Stimulated activated CD4-positive, alpha-beta T cell treated with anti-CD3 and anti-CD28 coated beads, Interleukin-4, amount 100 ng/mL, for 1 hour (primary cell): ENCODE measurements at regions not wholly inside any gene's neighbourhood (a gene's known extent, or its start where the extent isn't known, plus 50 kb on each side); places are given as distances from the start of the nearest gene placed in this dataset.

Experiments
- DNase-seq: peaks from one replicate; pipeline ENCODE4 v3.0.0-alpha.2; 2020

DNA sequence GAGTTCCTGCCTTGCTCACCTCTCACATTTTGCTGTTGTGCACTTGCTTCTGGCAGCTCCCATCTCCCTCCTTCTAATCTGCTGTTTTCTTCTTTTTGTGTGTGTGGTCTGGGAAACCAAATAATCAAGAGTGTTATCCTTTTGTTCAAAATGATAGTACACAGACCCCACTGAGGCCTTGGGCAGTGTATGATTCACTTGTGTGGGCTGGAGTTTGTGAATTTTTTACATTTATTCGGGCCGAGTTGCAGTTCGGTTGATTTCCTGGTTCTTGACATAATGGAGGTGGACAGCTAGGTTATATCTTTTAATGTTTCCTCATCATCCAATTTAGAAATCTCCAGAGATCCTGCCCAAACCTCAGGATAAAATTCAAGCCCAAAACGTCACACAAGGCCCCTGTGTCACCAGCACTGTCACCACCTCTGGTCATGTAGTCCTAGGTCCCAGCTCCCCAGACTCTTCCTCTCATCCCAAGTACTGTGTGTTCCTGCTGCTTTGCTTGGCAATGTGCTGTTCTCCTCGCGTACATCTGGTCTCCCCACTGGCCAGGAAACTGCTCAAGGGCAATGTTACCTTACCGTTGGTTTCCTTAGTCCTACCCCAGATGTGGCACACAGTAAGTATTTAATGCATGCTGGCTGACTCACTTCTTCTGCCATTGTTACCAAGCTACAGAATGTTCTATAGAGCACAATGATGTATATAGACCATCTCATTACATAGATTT is 55.7 kb upstream of the PHACTR2 start:
- no peak for DNase-seq

DNA sequence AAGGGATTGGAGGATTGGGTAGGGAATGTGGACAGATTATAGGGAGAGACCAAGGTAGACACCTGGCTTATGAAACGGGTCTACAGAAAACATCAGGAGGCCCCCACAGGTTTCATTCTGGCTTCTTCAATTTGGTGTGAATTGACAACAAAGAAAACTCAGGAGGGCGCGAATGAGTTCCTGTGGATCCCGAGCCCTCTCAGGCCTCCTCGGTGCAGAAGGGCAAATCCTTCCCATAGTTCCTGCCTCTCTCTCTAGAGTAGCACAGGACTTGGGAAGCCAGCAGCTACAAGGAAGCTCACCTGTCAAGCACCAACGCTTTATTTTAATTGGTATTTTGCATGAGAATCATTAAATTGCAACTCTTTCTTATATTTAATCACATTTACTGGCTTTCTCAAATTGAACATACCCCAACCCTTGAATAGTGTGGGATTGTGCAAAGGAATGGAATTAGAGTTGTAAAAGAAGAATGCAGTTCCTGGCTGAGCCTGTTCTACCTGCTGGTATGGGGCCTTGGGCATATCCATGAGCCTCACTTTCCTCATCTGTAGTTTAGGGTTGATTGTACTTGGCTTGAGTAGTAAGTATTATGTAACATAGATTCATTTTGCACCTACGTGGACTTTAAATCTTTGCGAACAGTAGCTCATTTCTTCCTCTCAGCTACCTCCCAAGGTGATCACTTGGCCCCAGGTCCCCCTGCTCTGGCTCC is 56.4 kb upstream of the PHACTR2 start:
- no peak for DNase-seq

DNA sequence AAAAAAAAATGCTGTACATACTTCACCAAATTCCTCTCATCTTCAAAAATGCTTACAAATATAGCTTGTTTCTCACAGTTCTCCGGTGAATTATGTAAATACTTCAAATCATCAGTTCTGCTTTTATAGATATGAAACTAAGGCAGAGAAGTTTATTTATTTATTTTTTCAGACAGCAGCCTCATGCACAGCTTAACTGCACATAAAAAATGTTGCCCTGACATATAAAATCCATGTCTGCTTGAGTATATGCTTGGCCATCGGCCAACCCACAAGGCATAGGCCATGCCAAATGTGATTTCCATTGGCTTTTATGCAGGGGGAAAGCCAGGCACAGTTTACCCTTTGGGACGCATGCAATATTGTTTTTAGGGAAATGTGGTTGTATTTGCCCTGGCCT is 57.3 kb upstream of the PHACTR2 start:
- no peak for DNase-seq

DNA sequence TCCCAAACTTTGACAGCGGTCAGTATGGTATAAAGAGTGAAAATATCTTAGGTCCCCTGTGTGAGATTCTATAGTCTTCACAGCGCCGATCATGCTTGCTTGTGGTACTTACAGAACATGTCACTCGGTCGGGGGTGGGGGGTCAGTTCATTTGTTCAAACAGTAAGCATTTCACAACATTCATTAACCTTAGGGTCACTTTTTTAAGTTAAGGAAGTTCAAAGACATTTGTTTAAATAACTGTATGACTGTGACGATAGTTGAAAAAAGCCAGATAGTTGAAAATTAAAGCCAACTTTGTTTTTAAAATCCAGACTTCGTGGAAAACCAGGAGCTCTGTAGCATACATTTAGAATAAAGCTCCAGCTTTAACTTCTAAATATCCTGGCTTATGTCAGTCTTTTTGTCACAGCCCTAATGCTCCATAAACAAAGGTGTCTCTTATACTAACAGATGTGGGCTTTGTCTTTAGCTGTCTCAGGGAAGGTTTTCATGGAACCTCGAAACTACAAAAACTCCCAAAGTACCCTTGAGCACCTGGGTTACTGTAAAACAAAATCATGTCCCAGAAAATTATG is 57.9 kb upstream of the PHACTR2 start:
- no peak for DNase-seq

DNA sequence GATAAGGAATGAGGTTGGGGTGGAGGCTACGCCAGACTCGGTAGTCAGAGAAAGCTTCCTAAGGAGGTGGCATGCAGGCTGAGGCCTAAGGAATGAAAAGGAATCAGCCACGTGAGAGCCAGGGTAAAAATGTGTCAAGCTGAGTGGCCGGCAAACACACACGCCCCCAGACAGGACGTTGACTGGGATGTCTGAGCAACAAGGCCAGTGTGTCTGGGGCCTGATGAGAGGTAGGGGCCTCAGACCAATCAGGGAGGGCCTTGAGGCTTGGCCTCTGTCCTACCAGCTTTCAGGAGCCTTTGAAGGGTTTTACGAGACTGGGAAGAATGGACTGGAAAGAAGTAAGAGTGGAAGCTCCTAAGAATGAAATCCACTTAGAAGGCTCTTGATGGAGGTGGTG is 61.0 kb upstream of the PHACTR2 start:
- no peak for DNase-seq

DNA sequence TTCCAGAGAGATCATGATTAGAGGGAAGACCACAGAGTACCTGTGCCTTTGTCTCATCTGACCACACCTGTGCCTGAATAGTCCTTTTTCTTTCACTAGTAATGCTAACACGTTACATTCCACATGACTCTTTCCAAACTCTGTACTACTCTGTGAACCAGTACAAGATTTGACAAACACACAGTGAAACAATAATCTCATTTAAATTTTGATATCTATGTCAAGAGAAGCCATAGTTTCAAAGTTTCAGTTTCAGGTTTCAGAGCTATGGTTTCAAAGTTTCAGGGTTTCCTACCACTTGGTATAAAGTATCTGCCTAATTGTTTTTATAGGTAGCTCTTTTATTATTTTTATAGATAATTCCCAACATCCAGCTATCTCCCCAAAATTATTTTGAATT is 62.0 kb upstream of the PHACTR2 start:
- no peak for DNase-seq

DNA sequence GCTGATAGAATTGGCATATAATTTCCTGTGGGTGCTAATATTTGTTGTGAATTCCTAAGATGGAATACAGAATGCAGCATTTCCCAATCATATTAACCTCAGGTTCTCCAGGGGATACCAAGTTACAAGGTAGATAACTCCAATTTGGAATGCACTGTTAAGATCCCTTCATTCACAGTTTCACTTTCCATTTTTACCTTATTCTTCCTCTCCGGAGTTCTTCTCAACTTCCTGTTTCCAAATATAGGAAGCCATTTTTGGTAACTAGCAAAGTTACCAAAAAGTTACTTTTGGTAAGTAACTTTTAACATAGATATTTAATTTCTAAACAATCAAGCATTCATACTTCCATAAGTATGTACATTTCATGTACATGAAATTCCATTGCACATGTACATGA is 63.5 kb upstream of the PHACTR2 start:
- DNase-seq: no peak

DNA sequence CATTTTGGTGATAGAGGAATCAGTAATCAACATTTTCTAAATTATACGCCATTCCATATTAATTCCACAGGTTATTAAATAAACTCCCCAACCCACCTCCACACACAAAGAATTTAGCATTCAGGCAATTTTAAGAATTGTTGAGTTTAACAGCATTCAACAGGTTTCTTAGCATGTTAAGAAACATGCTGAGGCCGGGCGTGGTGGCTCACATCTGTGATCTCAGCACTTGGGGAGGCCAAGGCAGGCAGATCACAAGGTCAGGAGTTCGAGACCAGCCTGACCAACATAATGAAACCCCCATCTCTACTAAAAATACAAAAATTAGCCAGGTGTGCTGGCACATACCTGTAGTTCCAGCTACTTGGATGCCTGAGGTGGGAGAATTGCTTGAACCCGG is 64.0 kb upstream of the PHACTR2 start:
- no peak for DNase-seq

DNA sequence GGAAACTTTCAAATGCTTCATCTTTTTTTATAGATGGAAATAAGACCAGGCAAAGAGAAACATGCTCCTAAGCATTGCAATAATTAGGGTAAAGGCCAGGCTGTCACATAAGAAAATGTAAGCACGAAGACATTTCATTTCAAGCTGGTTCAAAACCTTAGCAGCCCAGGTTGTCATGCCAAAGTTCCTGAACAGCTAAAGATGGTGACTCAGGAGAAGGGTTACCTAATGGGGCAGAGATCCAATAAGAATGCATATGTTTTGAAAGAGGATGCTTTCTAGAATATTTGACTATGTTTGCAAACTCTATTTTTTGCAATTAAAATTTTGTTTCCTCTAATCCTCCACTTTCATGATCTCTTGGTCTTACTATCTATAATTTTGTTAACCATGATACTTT is 65.6 kb upstream of the PHACTR2 start:
- DNase-seq: no peak

DNA sequence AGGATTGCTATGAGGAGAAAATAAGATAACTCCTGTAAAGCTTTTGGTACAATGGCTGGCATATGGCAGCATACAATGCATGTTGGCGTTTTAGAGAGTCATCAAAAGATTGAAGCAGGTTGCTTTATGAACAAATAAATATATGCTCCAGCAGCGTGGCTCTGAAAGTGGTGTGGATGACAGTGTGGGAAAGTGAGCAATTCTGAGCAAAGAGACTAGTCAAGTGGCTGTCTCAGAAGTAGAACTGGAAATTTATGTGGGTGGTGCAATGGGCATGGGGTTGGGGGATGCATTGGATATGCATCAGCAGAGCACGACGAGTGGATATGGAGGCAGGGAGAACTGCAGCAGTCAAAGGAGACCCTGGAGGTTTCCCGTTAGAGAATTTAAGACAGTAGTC is 66.2 kb upstream of the PHACTR2 start:
- no peak for DNase-seq

DNA sequence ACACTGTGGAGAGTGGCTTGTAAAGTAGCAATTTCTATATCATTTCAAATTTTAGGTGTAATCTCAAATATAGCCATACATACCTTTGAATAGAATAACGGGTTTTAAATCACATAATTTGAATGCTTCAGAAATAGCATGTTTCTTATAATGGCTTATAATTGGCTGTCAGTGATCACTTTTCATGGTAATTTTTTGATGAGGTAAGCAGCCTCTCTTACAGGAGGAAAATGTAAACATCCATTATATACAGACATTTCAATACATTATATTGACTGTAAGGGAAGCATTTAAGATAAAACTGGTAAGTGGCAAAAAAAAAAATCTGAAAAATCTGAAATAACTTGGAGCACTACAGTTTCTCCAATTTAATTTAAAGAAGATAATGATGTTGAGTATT is 67.8 kb upstream of the PHACTR2 start:
- DNase-seq: no peak

DNA sequence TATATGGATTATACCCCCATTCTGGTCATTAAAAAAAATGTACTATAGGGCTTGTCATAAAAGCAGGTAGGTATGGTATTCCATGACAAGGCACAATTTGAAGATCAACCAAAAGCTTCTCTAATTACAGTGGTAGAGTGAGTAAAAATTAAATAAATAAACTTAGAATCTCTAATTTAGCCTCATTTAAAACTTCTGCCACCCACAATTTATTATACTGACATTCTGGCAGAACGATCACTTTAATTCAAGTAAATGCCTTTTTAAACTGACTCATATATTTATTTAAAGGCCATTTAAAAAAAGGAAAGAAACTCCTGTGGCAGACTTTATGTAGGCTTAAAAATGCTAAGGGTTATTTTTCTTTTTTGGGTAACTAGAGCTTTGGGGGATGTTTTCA is 68.3 kb upstream of the PHACTR2 start:
- DNase-seq: no peak

DNA sequence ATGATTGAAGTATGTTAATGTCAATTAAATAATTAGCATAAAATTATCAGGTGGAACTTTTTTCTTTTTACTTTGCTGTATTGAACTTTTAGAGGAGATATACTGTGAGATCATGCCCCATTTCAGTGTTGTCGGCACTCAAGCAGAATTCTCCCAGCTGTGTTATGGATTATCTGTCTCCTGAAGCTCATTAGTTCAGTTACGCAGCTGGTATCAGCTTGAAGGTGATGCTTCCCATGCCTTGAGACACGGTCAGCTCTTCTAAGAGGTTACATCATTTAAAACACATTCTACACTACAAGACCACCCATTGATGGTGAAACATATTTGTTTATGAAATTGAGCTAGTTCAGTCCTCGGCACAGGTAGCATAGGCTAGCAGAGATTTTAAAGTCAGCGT is 68.9 kb upstream of the PHACTR2 start:
- no peak for DNase-seq

DNA sequence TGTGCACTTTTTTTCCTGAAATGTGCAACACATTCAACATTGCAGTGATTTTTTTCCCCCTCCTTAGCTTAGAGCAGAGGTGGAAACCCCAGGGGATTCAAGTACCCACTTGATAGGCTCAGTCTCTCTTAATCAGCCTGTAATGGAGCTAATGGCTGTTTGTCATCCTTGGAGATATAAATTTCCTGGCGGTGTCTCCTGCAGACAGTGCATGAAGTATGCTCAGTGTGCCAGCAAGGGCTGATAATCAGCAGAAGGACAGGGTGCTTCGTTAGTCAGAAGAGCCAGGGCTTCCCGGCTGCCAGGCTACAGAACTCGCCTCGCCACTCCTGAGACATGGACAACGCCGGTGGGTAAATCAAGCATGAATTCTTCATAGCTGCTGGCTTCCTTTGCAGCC is 69.8 kb upstream of the PHACTR2 start:
- DNase-seq: no peak

DNA sequence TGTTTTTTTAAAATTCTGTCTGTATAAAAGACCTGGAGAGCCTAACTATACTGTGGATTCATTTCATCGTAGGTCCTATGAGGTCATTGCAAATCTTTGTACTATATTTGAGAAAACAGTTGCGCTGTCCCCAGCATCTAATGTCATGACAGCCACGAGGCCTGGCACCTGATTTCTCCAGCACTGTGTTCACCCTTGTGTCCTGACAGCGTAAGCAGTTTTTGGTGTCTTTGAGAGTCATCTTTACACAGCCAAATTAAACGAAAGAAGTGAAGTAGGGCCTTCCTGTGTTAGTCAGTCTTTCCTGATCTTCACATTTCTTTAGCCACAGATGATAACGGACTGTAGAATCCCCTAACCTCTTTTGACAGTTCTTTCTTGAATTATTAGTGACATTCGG is 70.6 kb upstream of the PHACTR2 start:
- no peak for DNase-seq

DNA sequence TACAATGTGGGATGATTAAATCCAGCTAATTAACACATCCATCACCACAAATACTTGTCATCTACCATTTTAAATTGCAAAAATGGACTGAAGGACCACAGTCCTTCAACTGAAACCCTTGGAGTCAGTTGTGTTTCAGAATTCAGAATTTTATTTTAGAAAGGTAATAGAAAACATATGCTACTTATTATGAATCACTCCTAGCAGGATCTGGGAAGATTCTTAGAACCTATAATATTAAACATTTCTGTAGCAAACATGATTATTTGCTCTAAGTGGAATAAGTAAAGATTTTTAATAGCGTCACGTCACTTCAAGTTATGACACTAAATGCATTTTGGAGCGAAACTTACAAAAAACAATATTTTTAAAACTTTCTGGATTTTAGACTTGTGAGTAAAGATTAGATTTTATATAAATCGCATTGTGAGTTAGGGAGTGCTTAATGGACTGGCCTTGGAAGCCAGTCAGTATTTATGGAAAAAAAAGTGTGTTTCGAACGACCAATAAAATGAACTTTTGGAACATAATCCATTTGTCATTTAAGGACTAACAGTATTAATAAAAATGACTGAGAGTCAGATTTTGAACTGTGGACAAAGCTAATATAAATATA is 71.8 kb upstream of the PHACTR2 start:
- no peak for DNase-seq

DNA sequence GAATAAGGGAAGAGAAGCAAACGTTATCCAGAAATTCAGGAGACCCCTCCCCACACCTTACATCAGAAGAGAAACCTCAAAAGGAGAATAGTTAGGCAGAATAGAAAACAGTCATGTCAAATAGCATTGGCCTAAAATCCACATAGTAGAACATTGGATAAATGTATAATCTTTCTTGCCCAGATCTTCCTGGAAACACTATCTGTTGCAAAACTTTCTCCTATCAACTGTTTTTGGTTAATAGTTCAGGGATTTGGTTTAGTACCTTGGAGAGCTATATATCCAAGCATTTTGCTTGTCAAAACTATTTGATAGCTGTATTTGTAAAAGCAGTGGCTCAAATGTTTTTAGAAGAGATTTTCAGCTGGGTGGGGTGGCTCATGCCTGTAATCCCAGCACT is 74.3 kb upstream of the PHACTR2 start:
- no peak for DNase-seq

DNA sequence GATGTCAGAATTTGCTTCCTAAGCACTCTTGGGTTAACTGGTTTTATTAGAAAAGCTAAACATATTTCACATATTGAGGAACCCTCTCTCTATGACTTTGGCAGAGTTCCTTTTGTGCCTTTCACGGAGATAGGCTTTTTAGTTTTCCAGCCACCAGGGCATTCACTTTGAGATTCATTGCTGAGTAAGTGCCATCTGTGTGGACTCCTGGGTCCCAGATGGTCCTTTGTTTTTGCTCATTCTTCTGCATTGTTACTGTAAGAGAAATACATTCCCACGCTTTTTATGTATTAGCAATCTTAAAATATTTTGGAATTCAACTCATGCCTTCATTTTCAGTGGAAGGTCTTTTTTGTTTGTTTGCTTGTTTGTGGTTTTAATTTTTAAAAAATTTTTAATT is 76.3 kb upstream of the PHACTR2 start:
- no peak for DNase-seq

DNA sequence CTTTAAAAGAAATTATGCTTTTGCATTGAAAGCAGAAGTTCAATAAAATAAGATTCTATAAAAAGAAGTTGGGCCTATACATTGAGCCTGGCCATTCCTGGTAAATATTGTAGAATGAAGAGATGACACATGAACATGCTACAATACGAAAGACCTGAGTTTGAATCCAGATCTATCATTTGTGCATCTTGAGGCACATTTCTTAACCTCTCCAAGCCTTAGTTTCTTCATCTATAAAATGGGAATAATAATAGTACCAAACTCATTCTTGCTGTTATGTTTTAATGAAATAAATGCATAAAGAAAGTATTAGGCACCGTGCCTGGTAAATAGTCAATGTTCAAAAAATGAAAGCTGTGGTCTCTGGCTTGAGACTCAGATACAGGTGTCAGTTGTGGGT is 76.9 kb upstream of the PHACTR2 start:
- no peak for DNase-seq

DNA sequence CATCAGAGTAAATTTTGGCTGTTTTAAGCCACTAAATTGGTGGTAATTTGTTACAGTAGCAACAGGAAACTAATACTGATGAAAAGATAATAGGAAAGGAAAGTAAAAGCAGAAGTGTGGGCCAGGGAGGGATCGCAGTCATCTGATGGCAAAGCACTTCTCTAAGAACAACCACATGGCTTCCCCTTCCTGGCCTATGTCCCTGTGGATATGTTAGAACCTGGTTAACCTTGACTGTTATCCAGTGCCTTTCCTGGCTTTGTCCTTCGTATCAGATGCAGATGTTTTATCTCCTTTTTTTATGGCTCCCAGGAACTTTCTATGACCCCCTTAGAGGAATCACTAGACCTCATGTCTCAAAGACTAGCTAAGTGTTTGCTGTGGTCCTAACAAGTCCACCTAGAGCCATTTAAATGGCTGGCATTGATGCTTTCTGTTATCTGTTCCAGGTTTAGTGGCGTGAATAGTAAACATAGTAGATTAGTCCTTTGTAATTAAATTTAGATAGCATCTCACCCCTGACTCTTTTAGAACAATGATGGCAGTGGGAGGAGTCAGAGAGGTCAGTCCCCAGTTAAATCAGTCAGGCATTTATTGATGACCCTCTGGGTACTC is 79.2 kb upstream of the PHACTR2 start:
- DNase-seq: peak; percentile 11

DNA sequence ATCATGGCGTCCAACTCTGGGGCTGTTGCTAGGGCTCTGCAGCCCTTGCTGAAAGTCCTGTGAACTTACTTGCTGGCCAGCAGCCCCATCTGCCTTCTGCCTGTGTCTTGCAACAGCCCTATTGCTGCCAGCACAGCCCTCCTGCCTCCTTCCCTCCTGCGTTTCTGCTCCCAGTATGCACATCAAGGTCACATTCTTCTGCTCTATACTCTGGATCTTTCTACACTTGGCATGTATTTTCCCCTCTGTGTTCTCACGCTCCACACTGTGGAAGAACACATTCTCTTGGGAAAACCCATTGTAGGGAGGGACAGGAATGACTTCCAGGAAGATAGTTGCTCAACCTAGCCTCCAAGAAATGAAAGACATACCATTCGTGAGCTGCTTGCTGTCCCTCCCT is 80.9 kb upstream of the PHACTR2 start:
- no peak for DNase-seq

DNA sequence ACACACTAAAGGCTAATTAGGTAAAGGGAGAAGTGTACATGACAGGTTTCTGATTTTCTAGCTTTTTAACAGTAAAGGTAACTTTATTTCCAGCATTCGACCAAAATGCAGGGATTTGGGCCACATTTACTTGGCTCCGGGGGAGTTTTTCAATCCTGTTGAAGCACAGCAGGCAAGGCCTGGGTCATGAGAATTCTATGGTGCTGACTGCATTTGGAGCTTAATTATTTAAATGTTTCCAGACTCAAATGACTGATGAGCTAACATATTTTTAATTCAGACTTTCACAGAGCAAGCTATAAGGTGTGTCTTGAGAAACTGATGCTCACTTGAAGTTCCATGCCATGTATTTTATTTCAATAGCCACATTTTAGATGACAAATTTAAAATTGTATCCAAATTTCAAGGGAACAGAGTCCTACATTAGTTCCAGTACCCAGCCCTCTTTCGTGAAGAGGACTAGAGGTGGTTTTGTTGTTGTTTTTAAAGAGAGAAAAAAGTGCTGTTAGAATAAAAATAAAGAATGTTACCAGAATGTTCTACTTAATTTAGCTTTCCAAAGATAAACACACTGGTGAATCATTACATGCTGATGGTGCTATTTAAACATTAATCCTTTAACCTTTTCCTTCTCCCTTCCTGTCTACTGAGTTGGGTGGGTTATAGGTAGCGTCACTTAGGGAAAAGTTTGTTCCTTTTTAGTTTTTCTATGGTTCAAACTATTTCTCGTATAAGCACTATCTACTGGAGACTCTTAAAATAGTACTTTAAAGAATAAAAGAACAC is 82.3 kb upstream of the PHACTR2 start:
- no peak for DNase-seq

DNA sequence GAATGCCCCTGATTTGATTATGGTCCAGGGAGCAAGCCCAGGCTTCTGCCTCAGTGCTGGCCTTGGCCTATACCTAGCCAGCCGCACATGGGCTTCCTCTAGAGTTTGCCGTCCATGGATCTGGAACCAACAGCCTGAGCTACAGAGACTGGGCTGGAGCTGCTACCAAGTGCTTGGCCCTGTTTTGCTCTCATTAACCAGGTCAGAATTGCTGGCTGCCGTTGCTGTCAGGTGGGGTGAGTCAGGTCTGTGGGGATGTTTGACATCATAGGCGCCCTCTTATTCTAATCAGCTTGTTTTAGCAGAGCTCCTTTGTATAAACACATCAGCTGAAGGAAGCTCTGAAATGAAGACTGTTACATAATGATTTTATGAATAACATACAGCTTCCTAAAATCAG is 83.1 kb upstream of the PHACTR2 start:
- no peak for DNase-seq
